GM10266 (cell line): ENCODE measurements at regions not wholly inside any gene's neighbourhood (a gene's known extent, or its start where the extent isn't known, plus 50 kb on each side); places are given as distances from the start of the nearest gene placed in this dataset.

Experiments used
- DNase-seq: peaks from one replicate; pipeline ENCODE4 v3.0.0; 2012; ENCODE audit errors: extremely low spot score
- CTCF ChIP-seq: IDR thresholded peaks from 2 replicates; pipeline ENCODE4 v1.5.1; 2012; ENCODE audit warnings: mild to moderate bottlenecking, low read depth; ENCODE audit not compliant: control insufficient read depth, insufficient read depth; ENCODE audit errors: missing control alignments

GRCh38 chr4:36461344-36461743 is 179.9 kb downstream of the DTHD1 start:
- DNase-seq: no peak

GRCh38 chr4:36467670-36468069 is 186.3 kb downstream of the DTHD1 start:
- no peak for TF ChIP-seq CTCF

More at GRCh38 chr4:36461344-36461743, 179.9 kb downstream of the DTHD1 start:
- TF ChIP-seq CTCF: no peak

GRCh38 chr4:36471903-36472302 is 190.5 kb downstream of the DTHD1 start:
- no peak for DNase-seq
- no peak for TF ChIP-seq CTCF

More at GRCh38 chr4:36467670-36468069, 186.3 kb downstream of the DTHD1 start:
- no peak for DNase-seq

- no peak for DNase-seq
- TF ChIP-seq CTCF: no peak
These were observed 194.7 kb downstream of the DTHD1 start for GRCh38 chr4:36476135-36476534.

DNA sequence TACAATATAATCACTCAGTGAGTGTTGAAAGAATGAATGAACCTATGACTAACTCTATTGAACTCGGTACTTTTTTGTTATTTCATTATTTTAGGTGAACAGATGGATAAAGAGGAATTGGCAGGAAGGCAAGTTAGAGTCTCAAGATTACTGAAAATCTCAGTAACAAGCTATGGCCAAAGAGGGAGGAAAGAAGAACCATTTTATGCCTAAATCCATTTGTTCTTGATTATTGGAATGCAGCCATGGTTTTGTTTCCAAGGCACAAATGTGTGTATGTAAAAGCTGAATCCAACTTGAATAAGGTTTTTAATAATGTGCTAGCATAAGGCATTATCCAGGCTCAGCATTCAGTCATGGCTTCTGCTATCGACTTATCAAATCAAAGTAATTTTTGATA is 196.4 kb downstream of the DTHD1 start:
- no peak for TF ChIP-seq CTCF
- no peak for DNase-seq

- no peak for TF ChIP-seq CTCF
- no peak for DNase-seq
These were observed 204.5 kb downstream of the DTHD1 start for GRCh38 chr4:36485885-36486284.

DNA sequence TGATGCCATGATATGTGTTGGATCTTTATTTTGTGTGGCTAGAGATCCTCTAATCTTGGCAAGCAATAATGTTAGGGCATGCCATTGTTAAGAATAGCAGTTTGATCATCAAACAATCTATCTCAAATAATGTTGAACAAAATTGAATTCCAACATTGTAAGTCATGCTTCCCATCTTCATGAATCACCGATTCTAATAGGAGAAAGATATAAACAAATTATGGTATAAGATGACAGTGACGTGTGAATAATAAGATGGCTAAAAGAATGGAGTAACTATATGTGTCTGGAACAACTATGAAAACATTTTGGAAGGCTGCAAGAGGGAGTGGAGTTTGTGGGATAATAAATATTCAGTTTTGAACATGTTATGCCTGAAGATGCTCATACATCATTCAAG is 208.4 kb downstream of the DTHD1 start:
- DNase-seq: no peak
- TF ChIP-seq CTCF: no peak
